ENCODE measurements at regions not wholly inside any gene's neighbourhood (a gene's known extent, or its start where the extent isn't known, plus 50 kb on each side); places are given as distances from the start of the nearest gene placed in this dataset.

DNA sequence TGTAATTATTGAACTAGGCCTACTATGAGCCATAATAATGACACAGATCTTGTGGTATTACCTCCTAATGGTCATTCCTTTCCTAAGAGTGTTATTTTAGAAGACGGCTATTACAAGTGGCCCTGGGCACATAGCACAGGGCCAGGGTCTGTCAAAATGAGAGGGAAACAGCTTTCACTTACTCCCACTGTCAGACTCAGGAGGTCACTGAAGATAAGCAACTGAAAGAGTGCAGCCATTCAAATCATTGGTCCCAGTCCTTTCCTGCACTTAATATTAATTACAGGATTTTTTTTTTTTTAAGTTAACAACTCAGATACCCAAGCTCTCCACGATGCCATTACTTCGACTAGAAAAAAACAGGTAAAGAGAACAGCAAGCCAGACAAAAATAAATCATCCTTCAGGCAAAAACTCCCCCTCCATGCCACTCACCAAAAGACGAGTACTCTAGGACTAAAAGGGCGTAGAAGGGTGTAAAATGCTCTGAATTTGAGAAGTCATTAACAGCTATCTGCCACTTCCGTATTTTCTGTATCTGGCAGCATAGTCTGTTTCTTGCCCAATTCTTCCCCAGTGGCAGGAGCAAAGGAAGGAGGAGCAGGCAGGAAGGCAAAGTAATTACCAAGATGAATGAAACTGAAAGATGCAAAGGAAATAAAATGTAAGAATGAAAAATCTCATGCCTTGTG lies 87.4 kb downstream of the ZNF608 start (continued):
- TF ChIP-seq, protein P1, sequence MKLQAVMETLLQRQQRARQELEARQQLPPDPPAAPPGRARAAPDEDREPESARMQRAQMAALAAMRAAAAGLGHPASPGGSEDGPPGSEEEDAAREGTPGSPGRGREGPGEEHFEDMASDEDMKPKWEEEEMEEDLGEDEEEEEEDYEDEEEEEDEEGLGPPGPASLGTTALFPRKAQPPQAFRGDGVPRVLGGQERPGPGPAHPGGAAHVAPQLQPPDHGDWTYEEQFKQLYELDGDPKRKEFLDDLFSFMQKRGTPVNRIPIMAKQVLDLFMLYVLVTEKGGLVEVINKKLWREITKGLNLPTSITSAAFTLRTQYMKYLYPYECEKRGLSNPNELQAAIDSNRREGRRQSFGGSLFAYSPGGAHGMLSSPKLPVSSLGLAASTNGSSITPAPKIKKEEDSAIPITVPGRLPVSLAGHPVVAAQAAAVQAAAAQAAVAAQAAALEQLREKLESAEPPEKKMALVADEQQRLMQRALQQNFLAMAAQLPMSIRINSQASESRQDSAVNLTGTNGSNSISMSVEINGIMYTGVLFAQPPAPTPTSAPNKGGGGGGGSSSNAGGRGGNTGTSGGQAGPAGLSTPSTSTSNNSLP (IDR thresholded peaks at IDR 0.05; ENCODE audit: borderline replicate concordance, low read depth, low read length), result no peak
- TF ChIP-seq, protein P2, sequence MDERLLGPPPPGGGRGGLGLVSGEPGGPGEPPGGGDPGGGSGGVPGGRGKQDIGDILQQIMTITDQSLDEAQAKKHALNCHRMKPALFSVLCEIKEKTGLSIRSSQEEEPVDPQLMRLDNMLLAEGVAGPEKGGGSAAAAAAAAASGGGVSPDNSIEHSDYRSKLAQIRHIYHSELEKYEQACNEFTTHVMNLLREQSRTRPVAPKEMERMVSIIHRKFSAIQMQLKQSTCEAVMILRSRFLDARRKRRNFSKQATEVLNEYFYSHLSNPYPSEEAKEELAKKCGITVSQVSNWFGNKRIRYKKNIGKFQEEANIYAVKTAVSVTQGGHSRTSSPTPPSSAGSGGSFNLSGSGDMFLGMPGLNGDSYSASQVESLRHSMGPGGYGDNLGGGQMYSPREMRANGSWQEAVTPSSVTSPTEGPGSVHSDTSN (CRISPR knock-in tag; IDR thresholded peaks at IDR 0.05; ENCODE audit: low read depth), result no peak
- TF ChIP-seq, protein P2 (tag; conservative IDR thresholded peaks at IDR 0.05; ENCODE audit: low read depth), result peak; percentile 42
- TF ChIP-seq, protein P3, sequence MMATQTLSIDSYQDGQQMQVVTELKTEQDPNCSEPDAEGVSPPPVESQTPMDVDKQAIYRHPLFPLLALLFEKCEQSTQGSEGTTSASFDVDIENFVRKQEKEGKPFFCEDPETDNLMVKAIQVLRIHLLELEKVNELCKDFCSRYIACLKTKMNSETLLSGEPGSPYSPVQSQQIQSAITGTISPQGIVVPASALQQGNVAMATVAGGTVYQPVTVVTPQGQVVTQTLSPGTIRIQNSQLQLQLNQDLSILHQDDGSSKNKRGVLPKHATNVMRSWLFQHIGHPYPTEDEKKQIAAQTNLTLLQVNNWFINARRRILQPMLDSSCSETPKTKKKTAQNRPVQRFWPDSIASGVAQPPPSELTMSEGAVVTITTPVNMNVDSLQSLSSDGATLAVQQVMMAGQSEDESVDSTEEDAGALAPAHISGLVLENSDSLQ (IDR thresholded peaks at IDR 0.05), result peak; percentile 63
- TF ChIP-seq STAT5A (IDR thresholded peaks at IDR 0.05; ENCODE audit: borderline replicate concordance, low read length) (0 out of 2 replicates have a peak, but pooled peaks have one; percentile 4), ZNF445 (CRISPR knock-in tag; IDR thresholded peaks at IDR 0.05; ENCODE audit: low read depth) (no peak), MEF2A (IDR thresholded peaks at IDR 0.05; ENCODE audit: control insufficient read depth, low read depth, low read length) (no peak), TGIF2 (CRISPR knock-in tag; IDR thresholded peaks at IDR 0.05) (no peak), YY1 (IDR thresholded peaks at IDR 0.05; ENCODE audit: borderline replicate concordance in 1 of 3, control insufficient read depth in 1 of 3, extremely low read depth in 1 of 3, insufficient read depth in 3 of 3, insufficient read length in 1 of 3, insufficient replicate concordance in 2 of 3, low read depth in 1 of 3, low read length in 2 of 3) (no peak)
- TF ChIP-seq, protein P4, sequence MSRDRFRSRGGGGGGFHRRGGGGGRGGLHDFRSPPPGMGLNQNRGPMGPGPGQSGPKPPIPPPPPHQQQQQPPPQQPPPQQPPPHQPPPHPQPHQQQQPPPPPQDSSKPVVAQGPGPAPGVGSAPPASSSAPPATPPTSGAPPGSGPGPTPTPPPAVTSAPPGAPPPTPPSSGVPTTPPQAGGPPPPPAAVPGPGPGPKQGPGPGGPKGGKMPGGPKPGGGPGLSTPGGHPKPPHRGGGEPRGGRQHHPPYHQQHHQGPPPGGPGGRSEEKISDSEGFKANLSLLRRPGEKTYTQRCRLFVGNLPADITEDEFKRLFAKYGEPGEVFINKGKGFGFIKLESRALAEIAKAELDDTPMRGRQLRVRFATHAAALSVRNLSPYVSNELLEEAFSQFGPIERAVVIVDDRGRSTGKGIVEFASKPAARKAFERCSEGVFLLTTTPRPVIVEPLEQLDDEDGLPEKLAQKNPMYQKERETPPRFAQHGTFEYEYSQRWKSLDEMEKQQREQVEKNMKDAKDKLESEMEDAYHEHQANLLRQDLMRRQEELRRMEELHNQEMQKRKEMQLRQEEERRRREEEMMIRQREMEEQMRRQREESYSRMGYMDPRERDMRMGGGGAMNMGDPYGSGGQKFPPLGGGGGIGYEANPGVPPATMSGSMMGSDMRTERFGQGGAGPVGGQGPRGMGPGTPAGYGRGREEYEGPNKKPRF (IDR thresholded peaks at IDR 0.05; ENCODE audit: low read depth, low read length), result no peak
- TF ChIP-seq, protein P5, sequence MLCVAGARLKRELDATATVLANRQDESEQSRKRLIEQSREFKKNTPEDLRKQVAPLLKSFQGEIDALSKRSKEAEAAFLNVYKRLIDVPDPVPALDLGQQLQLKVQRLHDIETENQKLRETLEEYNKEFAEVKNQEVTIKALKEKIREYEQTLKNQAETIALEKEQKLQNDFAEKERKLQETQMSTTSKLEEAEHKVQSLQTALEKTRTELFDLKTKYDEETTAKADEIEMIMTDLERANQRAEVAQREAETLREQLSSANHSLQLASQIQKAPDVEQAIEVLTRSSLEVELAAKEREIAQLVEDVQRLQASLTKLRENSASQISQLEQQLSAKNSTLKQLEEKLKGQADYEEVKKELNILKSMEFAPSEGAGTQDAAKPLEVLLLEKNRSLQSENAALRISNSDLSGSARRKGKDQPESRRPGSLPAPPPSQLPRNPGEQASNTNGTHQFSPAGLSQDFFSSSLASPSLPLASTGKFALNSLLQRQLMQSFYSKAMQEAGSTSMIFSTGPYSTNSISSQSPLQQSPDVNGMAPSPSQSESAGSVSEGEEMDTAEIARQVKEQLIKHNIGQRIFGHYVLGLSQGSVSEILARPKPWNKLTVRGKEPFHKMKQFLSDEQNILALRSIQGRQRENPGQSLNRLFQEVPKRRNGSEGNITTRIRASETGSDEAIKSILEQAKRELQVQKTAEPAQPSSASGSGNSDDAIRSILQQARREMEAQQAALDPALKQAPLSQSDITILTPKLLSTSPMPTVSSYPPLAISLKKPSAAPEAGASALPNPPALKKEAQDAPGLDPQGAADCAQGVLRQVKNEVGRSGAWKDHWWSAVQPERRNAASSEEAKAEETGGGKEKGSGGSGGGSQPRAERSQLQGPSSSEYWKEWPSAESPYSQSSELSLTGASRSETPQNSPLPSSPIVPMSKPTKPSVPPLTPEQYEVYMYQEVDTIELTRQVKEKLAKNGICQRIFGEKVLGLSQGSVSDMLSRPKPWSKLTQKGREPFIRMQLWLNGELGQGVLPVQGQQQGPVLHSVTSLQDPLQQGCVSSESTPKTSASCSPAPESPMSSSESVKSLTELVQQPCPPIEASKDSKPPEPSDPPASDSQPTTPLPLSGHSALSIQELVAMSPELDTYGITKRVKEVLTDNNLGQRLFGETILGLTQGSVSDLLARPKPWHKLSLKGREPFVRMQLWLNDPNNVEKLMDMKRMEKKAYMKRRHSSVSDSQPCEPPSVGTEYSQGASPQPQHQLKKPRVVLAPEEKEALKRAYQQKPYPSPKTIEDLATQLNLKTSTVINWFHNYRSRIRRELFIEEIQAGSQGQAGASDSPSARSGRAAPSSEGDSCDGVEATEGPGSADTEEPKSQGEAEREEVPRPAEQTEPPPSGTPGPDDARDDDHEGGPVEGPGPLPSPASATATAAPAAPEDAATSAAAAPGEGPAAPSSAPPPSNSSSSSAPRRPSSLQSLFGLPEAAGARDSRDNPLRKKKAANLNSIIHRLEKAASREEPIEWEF (CRISPR knock-in tag; IDR thresholded peaks at IDR 0.05), result 0 out of 2 replicates have a peak, but pooled peaks have one; percentile 45

Measured in K562 (cell line).